Upper lobe of left lung (tissue), 6 donors: ENCODE measurements at regions not wholly inside any gene's neighbourhood (a gene's known extent, or its start where the extent isn't known, plus 50 kb on each side); places are given as distances from the start of the nearest gene placed in this dataset.

Source experiments
- ATAC-seq, 2 donors: fragments of 200-7000 bp; cut with Tn5 transposase; one replicate each; pipeline ENCODE4 v1.9.1; 2022; ENCODE audit warnings: mild to moderate bottlenecking in 2 of 2, moderate library complexity in 2 of 2; ENCODE audit not compliant: low FRiP score in 2 of 2
- DNase-seq, 2 donors: peaks; one replicate each; pipeline ENCODE4 v3.0.0-alpha.2; 2019 to 2020
- H3K27ac ChIP-seq, 4 donors: fragments of 200-600 bp; sonication (generic); one replicate each; pipeline ENCODE4 v1.5.1; 2016 to 2019
- H3K27me3 ChIP-seq, 4 donors: fragments of 200-600 bp; sonication (generic); one replicate each; pipeline ENCODE4 v1.5.1; 2017 to 2019
- H3K36me3 ChIP-seq, 4 donors: fragments of 200-600 bp; sonication (generic); one replicate each; pipeline ENCODE4 v1.5.1; 2016 to 2019
- H3K4me1 ChIP-seq, 4 donors: fragments of 200-600 bp; sonication (generic); one replicate each; pipeline ENCODE4 v1.5.1; 2018 to 2019
- H3K4me3 ChIP-seq, 4 donors: fragments of 200-600 bp; sonication (generic); one replicate each; pipeline ENCODE4 v1.5.1; 2017 to 2019; ENCODE audit warnings: mild to moderate bottlenecking in 2 of 4, moderate library complexity in 1 of 4
- H3K9me3 ChIP-seq, 4 donors: fragments of 200-600 bp; sonication (generic); one replicate each; pipeline ENCODE4 v1.5.1; 2018 to 2019
- CTCF ChIP-seq, 6 experiments: fragments of 450-650 bp in 4 of 6; fragments of 200-600 bp in 2 of 6; sonication (generic) in 2 of 6; IDR thresholded peaks; one replicate each; pipeline ENCODE4 v1.5.1; 2016 to 2019; ENCODE audit warnings: antibody characterized with exemption in 6 of 6
- EP300 ChIP-seq, 4 donors: sonication (generic); formaldehyde crosslinking; IDR thresholded peaks; one replicate each; pipeline ENCODE4 v1.5.1; 2017; ENCODE audit warnings: antibody characterized with exemption in 4 of 4, control low read depth in 2 of 4
- POLR2A ChIP-seq, 4 donors: fragments of 450-650 bp; IDR thresholded peaks; one replicate each; pipeline ENCODE4 v1.5.1; 2016 to 2017; ENCODE audit warnings: antibody characterized with exemption in 4 of 4, mild to moderate bottlenecking in 2 of 4
- POLR2AphosphoS5 ChIP-seq, 2 donors: sonication (generic); formaldehyde crosslinking; IDR thresholded peaks; one replicate each; pipeline ENCODE4 v1.5.1; 2017; ENCODE audit warnings: antibody characterized with exemption in 2 of 2
- WGBS, 2 donors: methylation state at CpG; one replicate each; pipeline ENCODE4 v1.1.5; 2017 to 2018; 5-methylcytosine and 5-hydroxymethylcytosine counted together
- donor health status: DM: no; HTN: no; CAD: no; lungs with moderate emphysema.
- donor health status: DM: no; HTN: yes; CAD: no; lungs with severe emphysema.

GRCh38 chr1:14380408-14380807 is 218.1 kb upstream of the KAZN start:
- no peaks in the 10 kb centered on the region for H3K4me1 ChIP-seq
- H3K4me3 ChIP-seq: no peak overlapping the region
- no peak for ATAC-seq
- no peak for DNase-seq
- no peaks in the 10 kb centered on the region for H3K36me3 ChIP-seq
- no peak overlapping the region for H3K27ac ChIP-seq
- 33 to 90% methylated on average over 1 of the region's 1 CpG for WGBS, 2 donors
- no peaks in the 10 kb centered on the region for H3K27me3 ChIP-seq
- TF ChIP-seq CTCF (IDR thresholded peaks at IDR 0.05): no peak
- TF ChIP-seq POLR2A (IDR thresholded peaks at IDR 0.05): no peak
- TF ChIP-seq EP300 (IDR thresholded peaks at IDR 0.05): no peak
- no peak for TF ChIP-seq POLR2AphosphoS5 (IDR thresholded peaks at IDR 0.05)
- peaks cover 4 to 24% (median 14%) of the 10 kb centered on the region in 4 donors for H3K9me3 ChIP-seq

- Histone ChIP-seq H3K4me1 (no peaks in the 10 kb centered on the region), H3K36me3 (no peaks in the 10 kb centered on the region), H3K4me3 (no peak overlapping the region), H3K27ac (no peak overlapping the region), H3K27me3 (no peaks in the 10 kb centered on the region), H3K9me3 (no peaks in the 10 kb centered on the region)
- 17 to 43% methylated on average over 1 of the region's 1 CpG for WGBS, 2 donors
- TF ChIP-seq EP300 (IDR thresholded peaks at IDR 0.05): no peak
- TF ChIP-seq POLR2A (IDR thresholded peaks at IDR 0.05): no peak
- no peak for TF ChIP-seq POLR2AphosphoS5 (IDR thresholded peaks at IDR 0.05)
- TF ChIP-seq CTCF (IDR thresholded peaks at IDR 0.05): no peak
- DNase-seq: no peak
- no peak for ATAC-seq
Observed at GRCh38 chr1:14390816-14391215, 207.7 kb upstream of the KAZN start.

DNA sequence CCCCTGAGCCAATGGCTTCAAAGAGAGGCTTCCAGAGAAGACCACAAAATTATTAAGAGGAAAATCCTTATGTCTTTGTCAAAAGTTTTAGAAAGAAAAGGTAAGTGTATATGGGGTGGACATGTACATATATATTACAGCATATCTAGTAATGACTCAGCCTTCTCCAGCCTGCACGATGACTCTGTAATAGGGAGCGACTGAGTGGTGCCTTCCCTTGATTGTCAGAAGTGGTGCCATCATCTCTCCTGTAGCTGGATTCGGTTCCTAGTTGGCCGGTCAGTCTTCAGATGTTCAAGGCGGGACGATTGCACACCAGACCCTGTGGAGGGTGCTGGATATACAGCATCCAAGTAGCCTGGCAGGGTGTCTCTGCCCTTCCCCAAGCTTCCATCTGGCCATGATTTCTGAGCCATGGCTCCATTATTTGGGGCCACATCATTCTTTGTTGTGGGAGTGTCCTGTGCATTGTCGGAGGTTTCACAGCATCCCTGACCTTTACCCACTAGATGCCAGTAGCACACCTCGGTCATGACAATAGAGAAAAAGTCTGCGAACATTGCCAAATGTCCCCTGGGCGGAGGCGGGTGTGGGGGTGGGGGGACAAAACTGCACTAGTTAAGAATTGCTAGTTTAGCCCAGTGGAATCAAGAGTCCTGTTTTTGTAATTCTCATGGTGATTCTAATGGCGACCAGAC is 206.2 kb upstream of the KAZN start:
- Histone ChIP-seq H3K4me3 (no peak overlapping the region), H3K4me1 (no peaks in the 10 kb centered on the region), H3K27ac (no peak overlapping the region), H3K9me3 (no peaks in the 10 kb centered on the region), H3K36me3 (no peaks in the 10 kb centered on the region), H3K27me3 (no peaks in the 10 kb centered on the region)
- DNase-seq (no peak), ATAC-seq (no peak)
- TF ChIP-seq CTCF (IDR thresholded peaks at IDR 0.05) (no peak), POLR2AphosphoS5 (IDR thresholded peaks at IDR 0.05) (no peak), EP300 (IDR thresholded peaks at IDR 0.05) (no peak), POLR2A (IDR thresholded peaks at IDR 0.05) (no peak)
- WGBS, 2 donors: 76 to 81% methylated on average over 12 of the region's 12 CpGs

DNA sequence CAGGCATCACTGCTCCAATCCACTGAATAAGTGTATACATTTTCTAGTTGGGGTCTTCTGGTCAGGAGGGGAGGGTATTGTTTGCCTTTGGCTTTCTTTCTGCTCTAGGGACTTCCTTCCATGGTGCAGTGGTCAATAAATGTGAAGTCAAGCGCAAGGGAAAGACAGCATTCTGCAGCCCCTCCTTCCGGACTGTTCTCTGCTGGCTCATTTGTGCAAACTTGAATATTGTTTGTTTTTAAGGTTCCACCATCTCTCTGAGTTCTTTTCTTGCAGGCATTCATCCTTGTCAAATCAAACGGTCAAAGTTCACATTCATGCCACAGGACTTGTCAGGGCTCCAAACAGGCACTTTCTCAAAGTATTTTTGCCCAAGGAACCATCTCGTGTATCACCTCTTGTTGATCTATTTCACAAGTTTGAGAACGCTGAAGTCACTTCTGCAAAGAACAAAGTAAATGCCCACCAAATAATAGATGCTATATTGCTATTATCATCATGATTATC is 205.6 kb upstream of the KAZN start:
- ATAC-seq: no peak
- Histone ChIP-seq H3K27ac (no peak overlapping the region), H3K4me1 (no peaks in the 10 kb centered on the region), H3K4me3 (no peak overlapping the region), H3K36me3 (no peaks in the 10 kb centered on the region), H3K9me3 (no peaks in the 10 kb centered on the region), H3K27me3 (no peaks in the 10 kb centered on the region)
- TF ChIP-seq EP300 (IDR thresholded peaks at IDR 0.05): no peak
- no peak for TF ChIP-seq POLR2AphosphoS5 (IDR thresholded peaks at IDR 0.05)
- TF ChIP-seq CTCF (IDR thresholded peaks at IDR 0.05): no peak
- no peak for TF ChIP-seq POLR2A (IDR thresholded peaks at IDR 0.05)
- 62 to 68% methylated on average over 5 of the region's 5 CpGs for WGBS, 2 donors
- DNase-seq: no peak

DNA sequence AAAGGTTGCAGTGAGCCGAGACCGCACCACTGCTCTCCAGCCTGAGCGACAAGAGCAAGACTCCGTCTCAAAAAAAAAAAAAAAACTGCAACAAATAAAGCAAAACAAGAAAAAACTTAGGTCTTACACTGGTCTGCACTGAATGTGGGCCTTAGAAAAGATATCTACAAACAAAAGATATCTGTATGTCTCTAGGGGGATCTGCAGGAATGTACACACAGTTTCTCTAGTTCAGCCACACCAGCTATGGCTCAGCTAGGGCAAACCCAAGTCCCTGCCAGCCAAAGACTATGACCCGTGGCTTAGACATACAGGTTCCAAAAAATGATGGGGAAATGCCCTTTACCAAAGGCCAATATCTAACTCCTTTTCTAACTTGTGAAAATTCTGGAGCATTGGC is 202.4 kb upstream of the KAZN start:
- no peaks in the 10 kb centered on the region for H3K4me1 ChIP-seq
- ATAC-seq (no peak), DNase-seq (no peak)
- TF ChIP-seq POLR2AphosphoS5 (IDR thresholded peaks at IDR 0.05) (no peak), EP300 (IDR thresholded peaks at IDR 0.05) (no peak), POLR2A (IDR thresholded peaks at IDR 0.05) (no peak), CTCF (IDR thresholded peaks at IDR 0.05) (no peak)
- no peaks in the 10 kb centered on the region for H3K36me3 ChIP-seq
- H3K27ac ChIP-seq: no peak overlapping the region
- no peaks in the 10 kb centered on the region for H3K9me3 ChIP-seq
- WGBS, 2 donors: 89 to 92% methylated on average over 5 of the region's 5 CpGs
- no peaks in the 10 kb centered on the region for H3K27me3 ChIP-seq
- H3K4me3 ChIP-seq: no peak overlapping the region
